ENCODE measurements at regions not wholly inside any gene's neighbourhood (a gene's known extent, or its start where the extent isn't known, plus 50 kb on each side); places are given as distances from the start of the nearest gene placed in this dataset.

DNA sequence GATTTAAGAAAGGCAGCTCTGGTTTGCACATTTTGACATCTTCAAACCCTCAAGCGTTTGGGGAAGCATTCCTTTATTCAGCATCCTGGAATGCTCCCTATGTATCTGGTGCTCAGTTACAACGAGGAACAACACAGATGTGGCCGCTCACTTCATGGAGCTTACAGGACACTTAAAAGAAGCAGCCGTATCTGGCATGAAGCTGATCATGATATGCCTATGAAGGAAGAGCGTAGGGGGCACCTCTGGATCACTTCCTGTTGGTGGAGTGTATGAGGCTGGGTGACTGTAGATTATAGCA, 72.3 kb upstream of the TP53I11 start:
- Histone ChIP-seq H3K4me3 (ENCODE audit: insufficient read depth, low read depth, low read length) (no peak overlapping the region), H3K27me3 (ENCODE audit: control insufficient read depth, insufficient read depth, low read length, poor library complexity, severe bottlenecking) (no peaks in the 10 kb centered on the region), H3K4me1 (ENCODE audit: control insufficient read depth, insufficient read depth, low read length) (peaks cover 12% of the 10 kb centered on the region), H3K27ac (ENCODE audit: insufficient read depth, low read depth, low read length, poor library complexity, severe bottlenecking) (no peak overlapping the region), H3K9me3 (ENCODE audit: control insufficient read depth, low read length) (no peaks in the 10 kb centered on the region), H3K36me3 (ENCODE audit: control insufficient read depth, insufficient read depth, low read length) (no peaks in the 10 kb centered on the region)
- WGBS, 2 experiments: 94 to 95% methylated on average over 5 of the region's 5 CpGs

DNA sequence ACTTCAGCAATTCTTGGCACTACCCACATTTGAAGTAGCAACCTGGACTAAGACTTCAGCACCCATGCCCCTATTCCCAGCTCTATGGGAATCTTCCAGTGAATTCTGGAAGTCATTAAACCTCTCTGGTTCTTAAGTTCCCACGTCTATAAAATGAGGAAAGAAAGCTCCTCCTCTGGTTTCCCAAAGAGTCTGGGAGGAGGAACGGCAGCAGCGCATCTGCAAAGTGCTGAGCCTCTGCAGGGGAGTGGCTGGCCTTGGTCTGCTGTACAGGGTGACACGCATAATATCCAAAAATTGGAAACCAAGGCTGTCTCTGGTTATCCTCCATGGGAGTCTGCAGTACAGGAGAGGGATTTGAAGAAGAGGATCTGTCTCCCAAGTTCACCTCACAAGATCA, 73.6 kb upstream of the TP53I11 start:
- H3K36me3 ChIP-seq (ENCODE audit: control insufficient read depth, insufficient read depth, low read length): no peaks in the 10 kb centered on the region
- H3K4me3 ChIP-seq (ENCODE audit: insufficient read depth, low read depth, low read length): no peak overlapping the region
- no peaks in the 10 kb centered on the region for H3K27me3 ChIP-seq (ENCODE audit: control insufficient read depth, insufficient read depth, low read length, poor library complexity, severe bottlenecking)
- WGBS, 2 experiments: 81 to 89% methylated on average over 4 of the region's 4 CpGs
- H3K9me3 ChIP-seq (ENCODE audit: control insufficient read depth, low read length): no peaks in the 10 kb centered on the region
- no peak overlapping the region for H3K27ac ChIP-seq (ENCODE audit: insufficient read depth, low read depth, low read length, poor library complexity, severe bottlenecking)
- peaks cover 8% of the 10 kb centered on the region for H3K4me1 ChIP-seq (ENCODE audit: control insufficient read depth, insufficient read depth, low read length)

DNA sequence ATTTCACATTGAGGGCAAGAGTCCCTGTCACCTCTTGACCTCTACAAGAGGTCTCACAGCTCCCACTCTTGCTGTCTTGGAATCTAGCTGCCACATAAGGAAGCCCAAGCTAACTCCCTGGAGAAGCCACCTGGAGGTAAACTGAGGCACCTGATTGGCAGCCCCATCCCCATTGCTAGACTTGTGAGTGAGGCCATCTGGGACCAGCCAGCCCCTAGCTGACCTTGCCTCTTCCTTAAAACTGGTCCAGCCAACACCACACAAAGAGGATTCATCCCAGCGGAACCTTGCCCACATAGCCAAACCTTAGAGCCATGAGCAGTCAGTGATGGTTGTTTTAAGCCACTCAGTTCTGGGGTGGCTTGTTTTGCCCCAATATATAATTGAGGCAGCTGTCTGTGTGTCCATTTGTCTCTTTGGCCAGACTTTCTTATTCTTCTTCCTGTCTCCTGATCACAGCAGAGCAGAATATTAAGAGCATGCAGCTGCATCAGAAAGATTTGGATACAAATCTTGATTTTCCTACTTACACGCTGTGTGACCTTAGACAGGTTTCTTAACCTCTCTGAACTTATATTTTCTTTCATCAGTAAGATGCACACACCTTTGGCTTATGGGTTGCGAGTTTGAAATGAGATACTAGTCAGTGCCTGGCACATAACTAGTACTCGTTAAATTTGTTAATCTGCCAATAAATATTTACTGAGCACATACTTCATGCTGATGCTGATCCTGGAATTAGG, 74.3 kb upstream of the TP53I11 start:
- H3K27me3 ChIP-seq (ENCODE audit: control insufficient read depth, insufficient read depth, low read length, poor library complexity, severe bottlenecking): no peaks in the 10 kb centered on the region
- no peak overlapping the region for H3K4me3 ChIP-seq (ENCODE audit: insufficient read depth, low read depth, low read length)
- 96 to 98% methylated on average over 4 of the region's 4 CpGs for WGBS, 2 experiments
- no peaks in the 10 kb centered on the region for H3K36me3 ChIP-seq (ENCODE audit: control insufficient read depth, insufficient read depth, low read length)
- H3K4me1 ChIP-seq (ENCODE audit: control insufficient read depth, insufficient read depth, low read length): peaks cover 5% of the 10 kb centered on the region
- H3K27ac ChIP-seq (ENCODE audit: insufficient read depth, low read depth, low read length, poor library complexity, severe bottlenecking): no peak overlapping the region
- H3K9me3 ChIP-seq (ENCODE audit: control insufficient read depth, low read length): no peaks in the 10 kb centered on the region

DNA sequence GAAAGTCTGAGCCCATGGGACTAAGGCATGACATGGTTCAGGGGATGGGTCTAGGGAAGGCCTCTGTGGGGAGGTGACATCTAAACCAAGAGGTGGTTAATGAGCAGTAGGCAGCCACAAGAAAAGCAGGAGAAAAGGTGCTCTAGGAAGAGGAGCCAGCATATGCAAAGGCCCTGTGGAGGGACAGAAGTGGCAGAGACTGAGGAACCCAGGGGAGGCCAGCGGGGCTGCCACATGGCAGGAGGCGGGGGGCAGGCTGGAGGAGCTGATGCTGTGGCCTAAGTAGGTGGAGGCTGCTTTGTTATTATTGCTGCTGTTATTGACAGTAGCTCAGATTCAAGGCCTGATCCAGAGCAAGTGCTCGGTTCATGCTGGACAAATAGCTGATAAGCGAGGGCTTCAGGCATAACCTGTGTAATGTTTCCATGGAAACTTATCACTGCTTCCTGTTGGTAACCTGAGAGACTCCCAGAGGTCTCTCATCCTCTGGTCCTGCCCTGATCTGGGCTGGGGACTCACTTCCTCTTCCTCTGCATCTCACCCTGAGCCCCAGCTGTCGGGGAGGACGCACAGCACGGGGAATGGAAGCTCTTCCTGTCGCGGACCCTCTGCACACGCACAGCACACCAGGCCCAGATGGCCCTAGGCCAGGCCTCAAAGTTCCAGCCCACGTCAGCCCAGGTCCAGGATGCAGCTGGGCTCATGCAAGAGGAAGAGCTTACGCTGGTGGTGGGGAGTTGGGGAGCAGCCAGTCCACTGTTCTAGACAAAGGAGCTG, 75.2 kb upstream of the TP53I11 start:
- Histone ChIP-seq H3K36me3 (ENCODE audit: control insufficient read depth, insufficient read depth, low read length) (no peaks in the 10 kb centered on the region), H3K9me3 (ENCODE audit: control insufficient read depth, low read length) (no peaks in the 10 kb centered on the region), H3K4me3 (ENCODE audit: insufficient read depth, low read depth, low read length) (no peak overlapping the region), H3K27me3 (ENCODE audit: control insufficient read depth, insufficient read depth, low read length, poor library complexity, severe bottlenecking) (no peaks in the 10 kb centered on the region), H3K4me1 (ENCODE audit: control insufficient read depth, insufficient read depth, low read length) (peaks cover 5% of the 10 kb centered on the region), H3K27ac (ENCODE audit: insufficient read depth, low read depth, low read length, poor library complexity, severe bottlenecking) (no peak overlapping the region)
- WGBS, 2 experiments: 86 to 88% methylated on average over 12 of the region's 12 CpGs

DNA sequence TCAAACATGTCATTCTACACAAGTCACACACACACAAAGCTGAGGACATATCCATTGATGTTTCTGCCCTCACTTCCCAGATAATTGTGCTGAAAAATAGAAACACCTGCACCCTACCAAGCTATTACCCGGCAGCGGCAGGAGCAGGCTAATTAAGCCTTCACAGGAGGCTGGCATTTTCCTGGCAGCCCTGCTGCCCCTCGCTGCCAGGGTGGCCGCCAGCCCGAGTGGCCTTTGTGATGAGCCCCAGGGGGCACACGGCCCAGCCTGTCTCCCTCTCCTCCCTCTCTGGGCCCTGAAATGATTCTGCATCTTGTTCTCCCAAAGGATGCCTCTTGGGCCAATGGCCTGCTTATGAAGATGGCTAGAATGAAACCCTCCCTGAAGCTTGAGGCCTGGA, 76.2 kb upstream of the TP53I11 start:
- Histone ChIP-seq H3K9me3 (ENCODE audit: control insufficient read depth, low read length) (no peaks in the 10 kb centered on the region), H3K4me3 (ENCODE audit: insufficient read depth, low read depth, low read length) (no peak overlapping the region), H3K27me3 (ENCODE audit: control insufficient read depth, insufficient read depth, low read length, poor library complexity, severe bottlenecking) (no peaks in the 10 kb centered on the region), H3K36me3 (ENCODE audit: control insufficient read depth, insufficient read depth, low read length) (no peaks in the 10 kb centered on the region), H3K4me1 (ENCODE audit: control insufficient read depth, insufficient read depth, low read length) (no peaks in the 10 kb centered on the region), H3K27ac (ENCODE audit: insufficient read depth, low read depth, low read length, poor library complexity, severe bottlenecking) (no peak overlapping the region)
- WGBS, 2 experiments: 82 to 84% methylated on average over 6 of the region's 6 CpGs

DNA sequence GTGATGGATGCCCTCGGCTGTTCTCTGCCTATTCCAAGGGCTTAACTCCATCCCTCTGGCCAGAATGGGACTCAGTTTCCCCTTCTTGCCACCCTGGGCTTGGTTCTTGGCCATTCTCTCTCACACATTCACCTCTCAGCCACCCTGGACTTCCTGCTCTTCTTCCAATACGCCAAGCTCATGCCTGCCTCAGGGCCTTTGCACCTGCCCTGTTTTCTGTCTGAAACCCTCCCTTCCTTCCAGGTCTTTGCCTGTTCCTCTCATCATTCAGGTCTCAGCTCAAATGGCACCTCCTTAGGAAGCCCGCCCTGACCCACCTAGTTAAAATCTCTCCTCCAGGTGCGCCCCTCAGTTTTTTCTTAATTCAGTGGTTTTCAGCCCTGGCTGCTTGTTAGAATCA, 76.6 kb upstream of the TP53I11 start:
- Histone ChIP-seq H3K36me3 (ENCODE audit: control insufficient read depth, insufficient read depth, low read length) (no peaks in the 10 kb centered on the region), H3K9me3 (ENCODE audit: control insufficient read depth, low read length) (no peaks in the 10 kb centered on the region), H3K27me3 (ENCODE audit: control insufficient read depth, insufficient read depth, low read length, poor library complexity, severe bottlenecking) (no peaks in the 10 kb centered on the region), H3K4me3 (ENCODE audit: insufficient read depth, low read depth, low read length) (no peak overlapping the region), H3K27ac (ENCODE audit: insufficient read depth, low read depth, low read length, poor library complexity, severe bottlenecking) (no peak overlapping the region), H3K4me1 (ENCODE audit: control insufficient read depth, insufficient read depth, low read length) (no peaks in the 10 kb centered on the region)
- 95 to 98% methylated on average over 4 of the region's 4 CpGs for WGBS, 2 experiments

DNA sequence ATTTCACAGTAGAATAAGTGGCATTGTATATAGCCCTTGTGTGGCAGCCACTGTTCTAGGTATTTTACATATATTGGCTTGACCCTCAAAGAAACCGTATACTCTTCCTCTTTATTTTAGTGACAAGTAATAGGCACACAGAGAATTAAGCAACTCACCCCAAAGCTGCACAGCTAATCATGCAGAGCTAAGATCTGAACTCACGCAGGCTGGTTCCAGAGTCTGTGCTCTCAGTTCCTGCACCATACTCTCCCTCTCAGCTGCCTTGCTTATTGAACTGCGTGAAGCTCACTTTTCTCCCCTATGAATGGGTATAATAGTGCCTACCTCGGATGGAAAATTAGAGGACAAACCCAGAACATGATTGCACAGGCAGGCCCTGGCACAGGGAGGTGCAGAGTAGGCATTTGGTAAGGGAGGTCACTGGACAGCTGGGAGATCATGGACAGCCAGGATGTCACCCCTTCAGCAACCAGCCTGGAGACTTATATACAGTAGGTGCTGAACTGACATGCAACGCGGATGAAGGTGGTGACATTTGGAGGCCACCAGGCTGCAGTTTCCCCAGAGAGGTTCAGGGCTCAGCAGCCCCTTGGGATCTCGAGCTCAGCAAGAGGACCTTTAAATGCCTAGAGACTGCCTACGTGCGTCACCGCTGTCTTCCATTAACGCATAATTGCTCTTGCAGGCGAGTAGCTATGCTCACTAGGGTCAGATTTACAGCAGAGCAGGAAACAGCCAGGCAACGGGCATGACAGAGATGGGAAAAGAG, 78.4 kb upstream of the TP53I11 start:
- no peak overlapping the region for H3K27ac ChIP-seq (ENCODE audit: insufficient read depth, low read depth, low read length, poor library complexity, severe bottlenecking)
- H3K36me3 ChIP-seq (ENCODE audit: control insufficient read depth, insufficient read depth, low read length): no peaks in the 10 kb centered on the region
- H3K9me3 ChIP-seq (ENCODE audit: control insufficient read depth, low read length): no peaks in the 10 kb centered on the region
- WGBS, 2 experiments: 92 to 93% methylated on average over 13 of the region's 13 CpGs
- no peaks in the 10 kb centered on the region for H3K4me1 ChIP-seq (ENCODE audit: control insufficient read depth, insufficient read depth, low read length)
- H3K27me3 ChIP-seq (ENCODE audit: control insufficient read depth, insufficient read depth, low read length, poor library complexity, severe bottlenecking): no peaks in the 10 kb centered on the region
- no peak overlapping the region for H3K4me3 ChIP-seq (ENCODE audit: insufficient read depth, low read depth, low read length)

DNA sequence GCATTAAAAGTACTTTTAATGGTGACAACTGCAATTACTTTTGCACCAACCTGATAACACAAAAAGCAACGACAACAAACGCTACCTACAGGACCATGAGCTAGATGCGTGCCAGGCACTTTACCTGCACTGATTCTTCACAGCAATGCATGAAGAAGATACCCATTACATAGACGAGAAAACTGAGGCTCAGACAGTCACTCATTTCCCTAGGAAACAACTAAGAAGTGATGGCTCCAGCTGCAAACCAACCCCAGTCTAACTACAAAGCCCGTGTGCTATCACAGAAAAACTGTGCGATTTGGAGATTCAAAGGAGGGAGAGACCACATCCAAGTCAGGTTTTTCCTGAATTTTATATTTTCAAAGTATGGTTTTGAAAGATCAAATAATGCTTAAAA, 80.1 kb upstream of the TP53I11 start:
- no peak overlapping the region for H3K4me3 ChIP-seq (ENCODE audit: insufficient read depth, low read depth, low read length)
- H3K27ac ChIP-seq (ENCODE audit: insufficient read depth, low read depth, low read length, poor library complexity, severe bottlenecking): no peak overlapping the region
- no peaks in the 10 kb centered on the region for H3K27me3 ChIP-seq (ENCODE audit: control insufficient read depth, insufficient read depth, low read length, poor library complexity, severe bottlenecking)
- no peaks in the 10 kb centered on the region for H3K9me3 ChIP-seq (ENCODE audit: control insufficient read depth, low read length)
- H3K4me1 ChIP-seq (ENCODE audit: control insufficient read depth, insufficient read depth, low read length): no peaks in the 10 kb centered on the region
- H3K36me3 ChIP-seq (ENCODE audit: control insufficient read depth, insufficient read depth, low read length): no peaks in the 10 kb centered on the region
- 93 to 95% methylated on average over 6 of the region's 6 CpGs for WGBS, 2 experiments

DNA sequence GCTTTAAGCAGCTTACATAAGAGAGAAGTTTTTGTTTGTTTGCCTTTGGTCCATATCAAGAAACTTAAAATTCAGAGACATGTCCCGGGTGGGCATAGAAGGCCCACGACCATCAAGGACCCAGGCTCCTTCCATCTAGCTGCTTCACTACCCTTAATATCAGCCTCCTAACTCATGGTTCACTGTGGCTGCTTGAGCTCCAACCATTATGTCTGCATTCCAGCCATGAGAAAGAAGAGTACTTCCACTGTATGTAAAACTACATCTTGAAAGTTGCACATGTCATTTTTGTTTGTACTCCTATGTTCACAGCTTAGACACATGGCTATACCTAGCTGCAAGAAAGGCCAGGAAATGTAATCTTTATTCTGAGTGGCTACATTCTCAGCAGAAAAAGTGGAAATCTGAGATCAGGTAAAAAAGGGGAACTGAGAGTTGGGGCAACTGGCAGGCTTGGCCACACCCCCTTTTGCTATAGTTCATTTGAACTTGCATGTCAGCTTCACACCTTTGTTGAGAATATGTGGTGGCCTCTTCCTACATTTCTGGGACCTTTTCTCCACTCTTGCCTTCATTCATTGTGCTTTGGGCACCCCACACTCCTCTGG, 81.3 kb upstream of the TP53I11 start:
- H3K36me3 ChIP-seq (ENCODE audit: control insufficient read depth, insufficient read depth, low read length): no peaks in the 10 kb centered on the region
- 95 to 98% methylated on average over 2 of the region's 2 CpGs for WGBS, 2 experiments

DNA sequence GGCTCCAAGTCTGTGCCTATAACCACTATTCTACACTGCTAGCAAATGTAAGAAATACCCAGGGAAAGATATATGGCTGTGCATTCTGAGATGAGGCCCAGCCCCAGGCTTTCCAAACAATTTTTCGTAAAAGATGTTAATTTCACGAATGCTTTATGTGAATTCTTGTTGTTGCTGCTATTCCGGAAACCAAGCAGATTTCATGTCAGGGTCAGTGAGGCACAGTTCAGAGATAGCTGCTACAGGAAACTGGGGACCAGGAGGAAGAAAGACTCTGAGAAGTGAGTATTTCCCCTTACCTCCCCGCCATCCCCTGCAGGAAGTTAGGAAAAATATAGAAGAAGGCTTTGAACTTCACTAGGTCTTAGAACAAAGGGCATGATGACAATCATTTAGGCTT, 84.7 kb upstream of the TP53I11 start:
- Histone ChIP-seq H3K27ac (ENCODE audit: insufficient read depth, low read depth, low read length, poor library complexity, severe bottlenecking) (no peak overlapping the region), H3K9me3 (ENCODE audit: control insufficient read depth, low read length) (peaks cover 2% of the 10 kb centered on the region), H3K4me3 (ENCODE audit: insufficient read depth, low read depth, low read length) (no peak overlapping the region), H3K36me3 (ENCODE audit: control insufficient read depth, insufficient read depth, low read length) (no peaks in the 10 kb centered on the region), H3K27me3 (ENCODE audit: control insufficient read depth, insufficient read depth, low read length, poor library complexity, severe bottlenecking) (no peaks in the 10 kb centered on the region), H3K4me1 (ENCODE audit: control insufficient read depth, insufficient read depth, low read length) (no peaks in the 10 kb centered on the region)
- WGBS, 2 experiments: 95% methylated on average over 4 of the region's 4 CpGs

More for the DNA sequence above, 81.3 kb upstream of the TP53I11 start:
- no peaks in the 10 kb centered on the region for H3K27me3 ChIP-seq (ENCODE audit: control insufficient read depth, insufficient read depth, low read length, poor library complexity, severe bottlenecking)
- H3K27ac ChIP-seq (ENCODE audit: insufficient read depth, low read depth, low read length, poor library complexity, severe bottlenecking): no peak overlapping the region
- no peaks in the 10 kb centered on the region for H3K9me3 ChIP-seq (ENCODE audit: control insufficient read depth, low read length)
- no peak overlapping the region for H3K4me3 ChIP-seq (ENCODE audit: insufficient read depth, low read depth, low read length)
- H3K4me1 ChIP-seq (ENCODE audit: control insufficient read depth, insufficient read depth, low read length): no peaks in the 10 kb centered on the region
